GM18870 (cell line): ENCODE measurements at regions not wholly inside any gene's neighbourhood (a gene's known extent, or its start where the extent isn't known, plus 50 kb on each side); places are given as distances from the start of the nearest gene placed in this dataset.
A peak's percentile ranks its signal among the peaks of the same experiment; 100 is the strongest.
"Not testable (repeated sequence)": the region's sequence is repeated elsewhere in the genome, so short reads cannot be mapped to it uniquely, and the experiment has no call there.

Experiments
- ATAC-seq: cut with Tn5 transposase; IDR thresholded peaks from one replicate; pipeline ENCODE4 v1.9.1; 2021; ENCODE audit warnings: moderate library complexity; ENCODE audit not compliant: unreplicated experiment

- ATAC-seq, result no peak
Observed at GRCh38 chr3:153437666-153438065, 275.6 kb downstream of the RAP2B start.

DNA sequence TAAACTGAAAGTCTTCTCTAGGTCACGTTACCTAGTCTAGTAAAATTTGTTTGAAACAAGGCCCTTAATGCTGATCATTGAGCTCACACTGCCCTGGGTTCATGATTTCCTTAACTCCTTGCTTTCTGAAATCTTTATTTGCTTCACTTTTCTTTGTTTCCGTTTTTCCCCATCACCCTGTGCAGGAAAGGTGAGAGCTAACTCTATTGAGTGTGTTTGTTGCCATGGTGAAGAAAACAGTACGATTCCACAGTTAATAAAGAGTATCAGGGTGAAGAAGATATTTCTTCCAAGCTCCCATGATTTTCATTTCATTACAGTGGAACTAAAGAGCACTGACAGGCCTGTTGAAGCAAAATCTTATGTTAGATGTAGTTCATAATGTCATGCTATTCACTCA lies 276.2 kb downstream of the RAP2B start:
- no peak for ATAC-seq

DNA sequence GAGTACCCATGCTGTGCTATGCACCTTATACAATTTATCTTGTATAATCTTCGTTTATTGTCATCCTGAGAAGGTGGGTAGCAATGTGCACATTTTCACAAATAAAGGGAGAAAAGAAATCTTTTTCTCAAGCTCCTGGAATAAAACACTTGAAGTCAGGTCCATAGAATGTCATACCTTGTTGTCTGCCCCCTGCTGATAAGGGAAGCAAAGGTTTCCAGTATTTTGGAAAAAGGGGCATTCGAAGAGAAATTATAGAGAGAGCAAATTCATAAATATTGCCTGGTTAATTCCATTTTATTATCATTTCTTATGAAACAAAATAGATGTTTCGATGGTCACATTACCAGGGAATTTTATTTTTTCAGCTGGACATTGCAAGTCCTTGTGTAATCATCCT lies 277.8 kb downstream of the RAP2B start:
- ATAC-seq, result no peak

DNA sequence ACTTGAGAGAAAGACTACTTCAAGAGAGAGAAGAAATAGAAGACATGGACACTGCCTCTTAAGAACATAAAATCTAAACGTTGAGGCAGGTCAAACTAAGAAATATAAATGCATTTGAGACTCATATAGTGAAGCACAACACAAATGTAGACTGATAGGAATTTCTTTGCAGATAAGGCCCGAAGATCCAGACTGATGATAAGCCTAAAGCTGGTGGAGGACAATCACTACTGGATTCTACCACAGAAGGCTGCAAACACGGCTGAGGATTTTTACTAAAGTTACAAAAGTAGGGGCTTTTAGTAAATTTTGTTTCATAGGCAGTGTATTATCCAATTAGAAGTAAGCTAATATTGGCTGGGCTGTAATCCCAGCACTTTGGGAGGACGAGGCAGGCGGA lies 278.3 kb downstream of the RAP2B start:
- no peak for ATAC-seq

- ATAC-seq, result no peak
Observed at GRCh38 chr3:153442386-153442785, 280.4 kb downstream of the RAP2B start.

DNA sequence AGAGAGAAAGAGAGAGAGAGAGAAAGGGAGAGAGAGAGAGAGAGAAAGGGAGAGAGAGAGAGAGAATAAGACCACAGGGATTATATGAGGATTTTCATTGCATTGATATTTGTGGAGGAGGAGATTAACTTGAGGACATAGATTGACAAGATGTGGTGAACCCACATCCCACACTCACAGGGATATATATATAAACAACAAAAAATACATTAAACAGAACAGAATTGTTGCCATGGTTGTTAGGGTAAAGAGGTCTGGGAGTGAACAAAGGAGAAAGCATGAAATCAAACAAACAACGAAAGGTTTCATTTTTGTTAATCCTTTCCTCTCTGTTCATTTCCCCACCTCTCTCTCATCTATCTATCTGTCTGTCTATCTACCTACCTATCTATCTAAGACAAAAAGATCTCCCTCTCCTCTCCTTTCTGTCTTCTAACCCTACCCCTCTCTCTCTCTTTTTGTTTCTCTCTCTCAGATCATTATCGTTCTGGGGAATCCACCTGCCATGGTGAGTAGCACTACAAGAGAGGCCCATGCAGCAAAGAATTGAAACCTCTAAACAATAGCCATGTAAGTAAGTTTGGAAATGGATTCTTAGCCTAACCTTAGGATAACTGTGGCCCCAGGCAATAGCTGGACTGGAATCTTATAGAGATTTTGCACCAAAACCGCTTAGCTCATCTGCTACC lies 280.9 kb downstream of the RAP2B start:
- no peak for ATAC-seq

DNA sequence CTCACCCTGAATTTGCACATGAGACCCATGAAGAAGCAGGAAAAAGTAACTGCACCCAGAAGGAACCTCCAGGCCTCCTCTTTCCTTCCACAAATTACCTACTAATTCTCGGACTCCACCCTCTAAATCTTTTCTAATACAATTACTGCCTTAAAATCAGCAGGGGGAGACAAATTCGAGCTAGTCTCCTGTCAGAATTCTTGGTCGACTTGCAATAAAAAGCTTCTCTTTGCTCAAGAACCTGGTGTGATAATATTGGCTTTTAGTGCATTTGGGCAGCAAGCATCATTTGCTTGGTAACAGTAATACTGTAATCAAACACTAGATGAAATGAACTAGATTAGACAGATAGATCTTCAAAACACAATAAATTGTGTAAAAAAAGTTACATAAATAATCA lies 281.9 kb downstream of the RAP2B start:
- ATAC-seq, result no peak

DNA sequence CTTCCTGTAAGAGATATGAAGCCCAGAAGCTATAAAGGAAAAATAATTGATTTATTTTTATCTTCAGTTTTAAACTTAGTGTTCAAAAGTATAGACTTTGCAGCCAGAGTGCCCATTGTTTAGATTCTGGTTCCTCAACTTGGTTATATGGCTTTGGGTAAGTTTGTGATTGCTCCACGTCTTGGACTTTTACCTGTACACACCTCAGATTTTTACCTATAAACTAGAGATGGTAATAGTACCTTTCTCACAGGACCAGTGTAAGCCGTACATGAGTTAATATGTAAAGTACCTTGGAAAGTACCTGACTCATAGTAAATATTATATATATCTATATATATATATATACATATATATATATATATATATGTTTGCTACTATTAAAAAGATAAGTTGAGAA lies 283.8 kb downstream of the RAP2B start:
- ATAC-seq, result no peak

DNA sequence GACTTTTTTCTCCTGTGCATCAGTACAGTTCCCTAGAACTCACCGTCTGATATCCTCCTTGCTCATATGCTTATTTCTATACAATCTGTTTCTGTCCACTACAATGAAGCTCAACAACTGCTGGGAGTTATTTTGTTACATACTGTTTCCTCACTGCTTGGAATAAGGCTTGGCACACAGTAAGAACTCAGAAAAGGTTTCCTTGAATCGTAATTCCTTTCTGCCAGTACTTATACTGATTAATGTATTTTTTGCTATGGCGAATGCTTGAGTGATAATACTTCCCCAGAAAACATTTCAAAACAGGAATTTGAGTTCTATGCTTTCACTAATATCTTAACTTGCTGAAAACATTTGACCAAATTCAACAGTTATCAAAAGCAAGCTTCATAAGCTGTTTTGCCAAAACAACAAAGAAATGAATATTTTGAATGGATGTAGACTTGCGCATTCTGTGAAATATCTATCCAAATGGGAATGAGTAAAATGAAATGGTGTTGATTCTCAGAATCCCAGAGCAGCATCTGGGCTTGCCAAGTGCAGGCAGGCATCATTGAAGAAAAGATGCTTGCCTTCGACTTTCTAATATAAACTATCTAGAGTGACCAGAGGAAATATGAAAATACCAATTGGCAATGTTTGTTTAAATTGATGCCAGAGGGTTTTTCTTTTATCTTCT lies 286.3 kb downstream of the RAP2B start:
- no peak for ATAC-seq

DNA sequence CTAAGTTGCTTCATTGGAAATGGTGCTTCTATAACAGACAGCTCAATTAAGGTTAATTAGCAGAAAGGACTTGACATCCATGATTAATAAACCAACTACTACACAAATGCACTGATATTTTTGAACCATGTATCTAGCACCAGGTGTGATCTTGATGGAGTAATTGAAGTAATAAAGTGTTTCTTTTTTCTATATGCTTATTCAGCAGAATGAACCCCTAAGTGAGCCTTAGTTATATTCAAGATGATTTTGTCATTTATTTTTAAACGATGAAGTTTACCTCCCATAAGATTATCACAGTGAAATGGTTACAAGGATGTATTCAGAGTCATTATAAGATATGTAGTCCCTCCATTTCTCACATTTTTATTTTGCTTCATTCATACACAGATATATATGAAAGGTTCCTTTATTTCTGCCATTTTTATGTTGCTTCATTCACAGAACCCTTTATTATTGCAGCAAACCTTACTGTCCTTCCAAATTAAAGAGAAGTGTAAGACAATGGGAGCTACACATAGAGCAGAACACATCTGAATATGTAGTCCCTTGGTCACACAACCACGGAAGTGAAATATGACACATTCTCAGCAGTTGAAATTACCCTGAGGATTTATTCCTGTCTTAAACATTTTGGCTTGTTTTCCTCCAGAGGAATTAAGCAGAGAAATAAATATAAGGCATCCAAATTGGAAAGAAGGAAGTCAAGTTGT lies 295.0 kb downstream of the RAP2B start:
- no peak for ATAC-seq

GRCh38 chr3:153458881-153459280 lies 296.9 kb downstream of the RAP2B start:
- no peak for ATAC-seq

DNA sequence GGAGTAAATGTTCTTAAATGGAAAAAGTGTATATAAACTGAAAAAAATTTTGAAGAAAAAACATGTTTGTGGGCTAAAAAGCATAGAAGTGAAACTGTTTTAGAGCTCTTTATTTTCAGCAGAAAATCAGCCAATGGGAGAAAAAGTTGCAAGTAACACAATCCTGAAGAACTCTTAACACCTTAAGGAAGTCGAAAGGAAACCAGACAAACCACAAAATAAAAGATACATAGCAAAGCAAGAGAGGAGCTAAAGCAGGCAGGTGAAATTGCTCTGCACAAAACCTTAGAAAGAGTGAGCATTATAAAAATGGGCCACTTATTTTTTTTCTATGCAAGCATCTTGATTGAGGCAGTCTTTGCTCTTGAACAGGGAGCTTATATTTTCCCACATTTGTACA lies 300.5 kb downstream of the RAP2B start:
- no peak for ATAC-seq

GRCh38 chr3:153463895-153464294 lies 301.9 kb downstream of the RAP2B start:
- peak; percentile 88 for ATAC-seq

GRCh38 chr3:153469162-153469561 lies 307.1 kb downstream of the RAP2B start:
- no peak for ATAC-seq

GRCh38 chr3:153484842-153485241 lies 322.8 kb downstream of the RAP2B start:
- ATAC-seq, result no peak

DNA sequence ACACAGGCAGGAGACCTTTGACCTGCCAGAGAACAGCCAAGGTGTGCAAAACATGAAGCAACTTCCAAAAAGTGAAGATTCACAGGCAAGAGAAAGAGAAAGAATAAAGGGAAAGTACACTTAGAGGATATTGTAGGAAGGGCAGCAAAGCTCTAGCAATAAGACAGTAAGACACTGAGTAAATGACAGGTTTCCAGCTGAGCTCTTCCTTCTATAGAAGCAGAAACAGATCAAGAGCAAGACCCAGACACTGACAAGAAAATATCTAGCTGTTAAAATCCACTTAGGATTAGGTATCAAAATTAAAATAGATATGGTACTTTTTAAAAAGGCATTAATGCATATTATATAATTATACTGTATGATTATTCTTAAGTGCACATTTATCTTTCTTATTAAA lies 333.4 kb downstream of the RAP2B start:
- no peak for ATAC-seq

DNA sequence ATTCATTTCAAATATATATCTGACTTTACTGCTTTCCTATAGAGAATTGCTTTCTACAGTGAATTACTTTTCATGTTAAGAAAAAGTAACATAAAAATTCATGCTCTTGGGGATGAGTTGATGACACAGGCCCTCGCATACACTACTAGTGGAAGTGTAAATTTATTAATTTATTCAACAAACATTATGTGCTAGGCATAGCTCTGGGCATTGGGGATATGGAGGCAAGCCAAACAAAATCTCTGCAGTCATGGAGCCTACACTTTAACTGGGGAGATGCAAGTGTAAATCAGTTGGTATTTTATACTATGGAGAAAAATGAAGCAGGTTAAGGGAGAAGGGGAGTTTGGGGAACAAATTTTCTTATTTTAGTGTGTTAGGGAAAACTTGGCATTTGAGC lies 340.7 kb downstream of the RAP2B start:
- no peak for ATAC-seq

DNA sequence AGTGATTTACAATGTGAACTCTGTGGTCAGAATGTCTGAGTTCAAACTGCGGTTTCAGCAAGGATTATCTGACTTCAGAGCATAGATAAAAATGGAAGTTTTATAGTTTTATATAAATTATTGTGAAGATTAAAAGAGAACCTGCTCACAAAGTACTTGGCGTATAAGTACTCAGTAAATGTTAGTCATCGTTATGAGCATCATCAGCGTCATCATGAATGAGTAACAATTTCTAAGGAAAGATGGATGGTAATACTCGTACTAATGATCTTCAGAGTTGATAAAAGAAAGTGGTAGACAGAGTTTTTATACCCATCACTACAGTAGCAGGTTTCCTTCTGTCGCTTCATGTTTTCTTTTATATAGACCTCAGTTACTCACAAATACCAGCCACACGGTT lies 341.8 kb downstream of the RAP2B start:
- no peak for ATAC-seq

DNA sequence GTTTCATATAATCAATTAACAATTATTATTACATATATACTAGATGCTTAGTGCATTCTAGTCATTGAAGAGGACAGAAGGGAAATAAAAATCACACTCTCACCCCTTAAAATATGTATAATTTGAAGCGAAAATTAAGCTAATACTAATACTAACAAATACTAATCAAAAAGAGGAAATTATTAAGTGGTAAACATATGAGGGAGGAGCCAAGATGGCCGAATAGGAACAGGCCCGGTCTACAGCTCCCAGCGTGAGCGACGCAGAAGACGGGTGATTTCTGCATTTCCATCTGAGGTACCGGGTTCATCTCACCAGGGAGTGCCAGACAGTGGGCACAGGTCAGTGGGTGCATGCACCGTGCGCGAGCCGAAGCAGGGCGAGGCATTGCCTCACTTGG lies 344.2 kb downstream of the RAP2B start:
- not testable (repeated sequence) for ATAC-seq

DNA sequence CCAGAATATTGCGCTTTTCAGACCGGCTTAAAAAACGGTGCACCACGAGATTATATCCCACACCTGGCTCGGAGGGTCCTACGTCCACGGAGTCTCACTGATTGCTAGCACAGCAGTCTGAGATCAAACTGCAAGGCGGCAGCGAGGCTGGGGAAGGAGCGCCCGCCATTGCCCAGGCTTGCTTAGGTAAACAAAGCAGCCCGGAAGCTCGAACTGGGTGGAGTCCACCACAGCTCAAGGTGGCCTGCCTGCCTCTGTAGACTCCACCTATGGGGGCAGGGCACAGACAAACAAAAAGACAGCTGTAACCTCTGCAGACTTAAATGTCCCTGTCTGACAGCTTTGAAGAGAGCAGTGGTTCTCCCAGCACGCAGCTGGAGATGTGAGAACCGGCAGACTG lies 344.7 kb downstream of the RAP2B start:
- ATAC-seq, result not testable (repeated sequence)

- ATAC-seq, result no peak
Observed at GRCh38 chr3:153513236-153513635, 351.2 kb downstream of the RAP2B start.

DNA sequence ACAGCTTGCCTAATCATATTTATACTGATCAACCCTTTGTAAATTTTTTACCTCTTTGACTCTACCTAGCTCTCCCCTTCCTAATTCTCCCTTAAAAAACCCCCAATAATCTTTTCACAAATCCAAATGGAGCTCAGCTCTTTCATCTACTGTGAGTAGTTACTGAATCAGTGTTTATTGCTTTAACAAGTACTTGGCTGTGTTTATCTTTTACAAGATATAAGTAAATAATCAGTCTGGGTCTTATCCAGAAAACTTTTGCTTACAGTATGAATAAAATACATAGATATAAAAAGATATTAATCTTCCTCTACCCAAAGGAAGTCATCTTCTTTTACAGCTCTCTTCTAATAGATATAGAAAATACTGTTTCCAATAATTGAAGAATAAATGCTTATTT lies 366.4 kb downstream of the RAP2B start:
- no peak for ATAC-seq
